ENCODE measurements at regions not wholly inside any gene's neighbourhood (a gene's known extent, or its start where the extent isn't known, plus 50 kb on each side); places are given as distances from the start of the nearest gene placed in this dataset.

- Histone ChIP-seq H3K9me3 (no peaks in the 10 kb centered on the region; the same call in 1 of the 2 replicates), H3K4me1 (no peaks in the 10 kb centered on the region), H3K36me3 (ENCODE audit: control insufficient read depth, insufficient read depth, low read length) (no peaks in the 10 kb centered on the region), H3K27me3 (replicated peaks; ENCODE audit: control insufficient read depth, insufficient read depth, low read length) (no peaks in the 10 kb centered on the region), H3K4me3 (ENCODE audit: low read depth, low read length) (no peak overlapping the region)
- Mint-ChIP-seq H3K27ac (ENCODE audit: unreplicated experiment) (no peak overlapping the region), H3K9me3 (ENCODE audit: unreplicated experiment) (no peaks in the 10 kb centered on the region), H3K27me3 (ENCODE audit: insufficient read depth, unreplicated experiment) (peaks cover 10% of the 10 kb centered on the region), H3K36me3 (ENCODE audit: insufficient read depth, unreplicated experiment) (no peaks in the 10 kb centered on the region), H3K4me1 (ENCODE audit: low read depth, unreplicated experiment) (no peaks in the 10 kb centered on the region), H3K4me3 (ENCODE audit: unreplicated experiment) (no peak overlapping the region)
- TF ChIP-seq CTCF (IDR thresholded peaks at IDR 0.05; ENCODE audit: insufficient read depth in 1 of 2, low read depth in 1 of 2, low read length in 1 of 2, severe bottlenecking in 1 of 2, unreplicated experiment in 1 of 2): no peak
- ChIA-PET POLR2A (no interaction called here), CTCF (no interaction called here)
- no peak for DNase-seq
- BruUV-seq (replicated peaks): no TSS peak
- intact Hi-C loops (cut with micrococcal nuclease; ENCODE audit: unreplicated experiment): no loop called here
Observed at GRCh38 chr2:128808462-128809258, 490.0 kb upstream of the HS6ST1 start.

DNA sequence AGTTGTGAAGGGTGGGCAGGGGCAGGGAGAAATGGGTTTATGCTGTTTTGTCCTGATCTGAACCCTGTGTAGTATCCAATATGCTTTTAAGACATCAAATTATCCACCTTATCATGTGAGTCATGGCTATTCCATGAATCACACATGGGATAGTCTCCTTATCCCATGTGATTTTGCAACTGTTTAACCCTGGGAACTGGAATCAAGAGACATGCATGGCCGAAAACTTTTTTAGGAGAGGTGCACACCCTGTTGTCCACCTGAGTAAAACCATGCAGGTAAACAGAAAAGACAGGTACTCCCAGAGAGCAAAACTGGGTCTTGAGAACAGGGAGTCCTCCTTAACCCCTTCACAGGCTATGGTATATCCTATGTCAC, 490.6 kb upstream of the HS6ST1 start:
- no peak for TF ChIP-seq CTCF (IDR thresholded peaks at IDR 0.05; ENCODE audit: insufficient read depth in 1 of 2, low read depth in 1 of 2, low read length in 1 of 2, severe bottlenecking in 1 of 2, unreplicated experiment in 1 of 2)
- H3K9me3 ChIP-seq: no peaks in the 10 kb centered on the region; the same call in 1 of the 2 replicates
- BruUV-seq (replicated peaks): no TSS peak
- Mint-ChIP-seq H3K27ac (ENCODE audit: unreplicated experiment) (no peak overlapping the region), H3K36me3 (ENCODE audit: insufficient read depth, unreplicated experiment) (no peaks in the 10 kb centered on the region), H3K27me3 (ENCODE audit: insufficient read depth, unreplicated experiment) (peaks cover 11% of the 10 kb centered on the region), H3K4me3 (ENCODE audit: unreplicated experiment) (no peak overlapping the region), H3K4me1 (ENCODE audit: low read depth, unreplicated experiment) (no peaks in the 10 kb centered on the region), H3K9me3 (ENCODE audit: unreplicated experiment) (no peaks in the 10 kb centered on the region)
- CTCF ChIA-PET: no interaction called here
- POLR2A ChIA-PET: no interaction called here
- H3K27me3 ChIP-seq (replicated peaks; ENCODE audit: control insufficient read depth, insufficient read depth, low read length): no peaks in the 10 kb centered on the region
- no peak overlapping the region for H3K4me3 ChIP-seq (ENCODE audit: low read depth, low read length)
- intact Hi-C loops (cut with micrococcal nuclease; ENCODE audit: unreplicated experiment): no loop called here
- no peaks in the 10 kb centered on the region for H3K4me1 ChIP-seq
- no peaks in the 10 kb centered on the region for H3K36me3 ChIP-seq (ENCODE audit: control insufficient read depth, insufficient read depth, low read length)
- no peak for DNase-seq

DNA sequence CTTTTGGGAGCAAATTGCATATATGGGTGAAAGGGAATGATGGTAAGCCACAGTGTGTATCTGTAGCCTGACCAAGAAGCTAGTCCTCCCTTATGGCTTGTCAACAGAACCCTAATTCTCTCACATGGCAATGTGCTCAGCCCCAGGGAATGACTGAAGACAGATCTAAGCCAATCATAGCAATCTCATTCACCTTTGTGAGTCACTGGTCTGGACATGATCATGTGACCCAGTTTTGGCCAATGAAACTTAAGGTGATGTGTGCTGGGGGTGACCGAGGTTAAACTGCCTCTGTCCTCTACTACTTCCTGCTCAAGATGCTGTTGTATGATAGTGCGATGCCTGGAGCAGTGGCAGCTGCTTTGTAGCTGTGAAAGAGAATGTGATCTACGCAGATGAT, 491.2 kb upstream of the HS6ST1 start:
- H3K9me3 Mint-ChIP-seq (ENCODE audit: unreplicated experiment): no peaks in the 10 kb centered on the region
- intact Hi-C loops (cut with micrococcal nuclease; ENCODE audit: unreplicated experiment): no loop called here
- no peaks in the 10 kb centered on the region; the same call in 1 of the 2 replicates for H3K9me3 ChIP-seq
- no peaks in the 10 kb centered on the region for H3K36me3 ChIP-seq (ENCODE audit: control insufficient read depth, insufficient read depth, low read length)
- H3K27ac Mint-ChIP-seq (ENCODE audit: unreplicated experiment): no peak overlapping the region
- no peak for TF ChIP-seq CTCF (IDR thresholded peaks at IDR 0.05; ENCODE audit: insufficient read depth in 1 of 2, low read depth in 1 of 2, low read length in 1 of 2, severe bottlenecking in 1 of 2, unreplicated experiment in 1 of 2)
- peaks cover 11% of the 10 kb centered on the region for H3K27me3 Mint-ChIP-seq (ENCODE audit: insufficient read depth, unreplicated experiment)
- H3K36me3 Mint-ChIP-seq (ENCODE audit: insufficient read depth, unreplicated experiment): no peaks in the 10 kb centered on the region
- H3K27me3 ChIP-seq (replicated peaks; ENCODE audit: control insufficient read depth, insufficient read depth, low read length): no peaks in the 10 kb centered on the region
- no peak overlapping the region for H3K4me3 Mint-ChIP-seq (ENCODE audit: unreplicated experiment)
- no peaks in the 10 kb centered on the region for H3K4me1 ChIP-seq
- BruUV-seq (replicated peaks): no TSS peak
- POLR2A ChIA-PET: no interaction called here
- CTCF ChIA-PET: no interaction called here
- no peaks in the 10 kb centered on the region for H3K4me1 Mint-ChIP-seq (ENCODE audit: low read depth, unreplicated experiment)
- no peak overlapping the region for H3K4me3 ChIP-seq (ENCODE audit: low read depth, low read length)
- no peak for DNase-seq

All from Caco-2 (cell line).